Central memory CD8-positive, alpha-beta T cell (primary cell): ENCODE measurements at regions not wholly inside any gene's neighbourhood (a gene's known extent, or its start where the extent isn't known, plus 50 kb on each side); places are given as distances from the start of the nearest gene placed in this dataset.

Experiments used
- ATAC-seq: fragments of 150-1000 bp; cut with Tn5 transposase; replicated peaks from 2 replicates; pipeline ENCODE4 v1.10.0; 2022; ENCODE audit warnings: mild to moderate bottlenecking, moderate FRiP score, moderate number of reproducible peaks; ENCODE audit not compliant: poor library complexity, severe bottlenecking; ENCODE audit errors: extremely low read depth
- DNase-seq, 2 donors: peaks; one replicate each; pipeline ENCODE4 v3.0.0; 2021; ENCODE audit warnings: low spot score in 2 of 2
- H3K27ac Mint-ChIP-seq: one replicate; pipeline ENCODE4 v1.8.0; 2022; ENCODE audit warnings: low read depth, mild to moderate bottlenecking, moderate library complexity, mixed read lengths
- H3K27me3 Mint-ChIP-seq: one replicate; pipeline ENCODE4 v1.8.0; 2022; ENCODE audit warnings: mixed read lengths
- H3K36me3 Mint-ChIP-seq: one replicate; pipeline ENCODE4 v1.8.0; 2022; ENCODE audit warnings: mild to moderate bottlenecking, moderate library complexity, mixed read lengths; ENCODE audit not compliant: insufficient read depth
- H3K4me1 Mint-ChIP-seq: one replicate; pipeline ENCODE4 v1.8.0; 2022; ENCODE audit warnings: mixed read lengths
- H3K4me3 Mint-ChIP-seq: one replicate; pipeline ENCODE4 v1.8.0; 2022; ENCODE audit warnings: mild to moderate bottlenecking, moderate library complexity, mixed read lengths
- H3K9me3 Mint-ChIP-seq: one replicate; pipeline ENCODE4 v1.8.0; 2022; ENCODE audit warnings: mixed read lengths

GRCh38 chr2:37554155-37554510, 117.3 kb downstream of the CDC42EP3 start:
- Mint-ChIP-seq H3K36me3 (no peaks in the 10 kb centered on the region), H3K4me3 (no peak overlapping the region), H3K4me1 (peaks cover 19% of the 10 kb centered on the region), H3K9me3 (no peaks in the 10 kb centered on the region), H3K27ac (no peak overlapping the region), H3K27me3 (no peaks in the 10 kb centered on the region)
- DNase-seq (no peak), ATAC-seq (no peak)

GRCh38 chr2:37554687-37555086, 116.8 kb downstream of the CDC42EP3 start:
- Mint-ChIP-seq H3K4me3 (no peak overlapping the region), H3K36me3 (no peaks in the 10 kb centered on the region), H3K4me1 (peaks cover 18% of the 10 kb centered on the region), H3K9me3 (no peaks in the 10 kb centered on the region), H3K27ac (no peak overlapping the region), H3K27me3 (no peaks in the 10 kb centered on the region)
- DNase-seq (no peak), ATAC-seq (no peak)

- Mint-ChIP-seq H3K9me3 (no peaks in the 10 kb centered on the region), H3K27ac (no peak overlapping the region), H3K36me3 (no peaks in the 10 kb centered on the region), H3K27me3 (no peaks in the 10 kb centered on the region), H3K4me1 (peaks cover 11% of the 10 kb centered on the region), H3K4me3 (no peak overlapping the region)
- ATAC-seq (peak; percentile 80), DNase-seq (no peak)
These were observed 116.0 kb downstream of the CDC42EP3 start for GRCh38 chr2:37555457-37555856.

- DNase-seq (no peak), ATAC-seq (no peak)
- H3K27ac Mint-ChIP-seq = no peak overlapping the region
- peaks cover 10% of the 10 kb centered on the region for H3K4me1 Mint-ChIP-seq
- H3K27me3 Mint-ChIP-seq = no peaks in the 10 kb centered on the region
- no peaks in the 10 kb centered on the region for H3K36me3 Mint-ChIP-seq
- no peaks in the 10 kb centered on the region for H3K9me3 Mint-ChIP-seq
- H3K4me3 Mint-ChIP-seq = no peak overlapping the region
These were observed 115.2 kb downstream of the CDC42EP3 start for GRCh38 chr2:37556256-37556655.

GRCh38 chr2:37558623-37559022, 112.8 kb downstream of the CDC42EP3 start:
- Mint-ChIP-seq H3K4me1 (peaks cover 5% of the 10 kb centered on the region), H3K4me3 (no peak overlapping the region), H3K9me3 (no peaks in the 10 kb centered on the region), H3K27ac (peak overlapping the region; percentile 14), H3K36me3 (no peaks in the 10 kb centered on the region), H3K27me3 (no peaks in the 10 kb centered on the region)
- DNase-seq (no peak), ATAC-seq (no peak)

- ATAC-seq (no peak), DNase-seq (no peak)
- no peaks in the 10 kb centered on the region for H3K27me3 Mint-ChIP-seq
- no peak overlapping the region for H3K27ac Mint-ChIP-seq
- H3K4me3 Mint-ChIP-seq = no peak overlapping the region
- H3K36me3 Mint-ChIP-seq = no peaks in the 10 kb centered on the region
- H3K4me1 Mint-ChIP-seq = peaks cover 5% of the 10 kb centered on the region
- H3K9me3 Mint-ChIP-seq = no peaks in the 10 kb centered on the region
These were observed 111.1 kb downstream of the CDC42EP3 start for GRCh38 chr2:37560241-37560848.

- ATAC-seq = no peak
- no peak for DNase-seq
- Mint-ChIP-seq H3K4me3 (no peak overlapping the region), H3K4me1 (peaks cover 5% of the 10 kb centered on the region), H3K36me3 (no peaks in the 10 kb centered on the region), H3K9me3 (no peaks in the 10 kb centered on the region), H3K27ac (no peak overlapping the region), H3K27me3 (no peaks in the 10 kb centered on the region)
These were observed 110.4 kb downstream of the CDC42EP3 start for GRCh38 chr2:37560863-37561614.

GRCh38 chr2:37561615-37562569, 109.5 kb downstream of the CDC42EP3 start:
- H3K27ac Mint-ChIP-seq = no peak overlapping the region
- peak; percentile 54 for ATAC-seq

GRCh38 chr2:37563375-37564015, 107.9 kb downstream of the CDC42EP3 start:
- H3K27ac Mint-ChIP-seq = no peak overlapping the region
- no peak for ATAC-seq
- no peaks in the 10 kb centered on the region for H3K36me3 Mint-ChIP-seq
- H3K4me3 Mint-ChIP-seq = no peak overlapping the region
- no peaks in the 10 kb centered on the region for H3K9me3 Mint-ChIP-seq
- no peaks in the 10 kb centered on the region for H3K27me3 Mint-ChIP-seq
- peaks cover 16% of the 10 kb centered on the region for H3K4me1 Mint-ChIP-seq
- DNase-seq = no peak

More at GRCh38 chr2:37561615-37562569, 109.5 kb downstream of the CDC42EP3 start:
- peaks cover 9% of the 10 kb centered on the region for H3K4me1 Mint-ChIP-seq
- H3K4me3 Mint-ChIP-seq = no peak overlapping the region
- no peaks in the 10 kb centered on the region for H3K36me3 Mint-ChIP-seq
- H3K9me3 Mint-ChIP-seq = no peaks in the 10 kb centered on the region
- H3K27me3 Mint-ChIP-seq = no peaks in the 10 kb centered on the region
- DNase-seq = no peak

GRCh38 chr2:37564356-37564755, 107.1 kb downstream of the CDC42EP3 start:
- DNase-seq (no peak), ATAC-seq (no peak)
- H3K27ac Mint-ChIP-seq = no peak overlapping the region
- no peaks in the 10 kb centered on the region for H3K27me3 Mint-ChIP-seq
- H3K4me1 Mint-ChIP-seq = peaks cover 19% of the 10 kb centered on the region
- no peaks in the 10 kb centered on the region for H3K9me3 Mint-ChIP-seq
- no peak overlapping the region for H3K4me3 Mint-ChIP-seq
- H3K36me3 Mint-ChIP-seq = no peaks in the 10 kb centered on the region

GRCh38 chr2:37566517-37566981, 104.9 kb downstream of the CDC42EP3 start:
- H3K27me3 Mint-ChIP-seq = no peaks in the 10 kb centered on the region
- DNase-seq (no peak), ATAC-seq (no peak)
- no peak overlapping the region for H3K4me3 Mint-ChIP-seq
- no peak overlapping the region for H3K27ac Mint-ChIP-seq
- H3K9me3 Mint-ChIP-seq = no peaks in the 10 kb centered on the region
- no peaks in the 10 kb centered on the region for H3K36me3 Mint-ChIP-seq
- peaks cover 19% of the 10 kb centered on the region for H3K4me1 Mint-ChIP-seq

GRCh38 chr2:37568565-37568964, 102.9 kb downstream of the CDC42EP3 start:
- Mint-ChIP-seq H3K4me1 (peaks cover 19% of the 10 kb centered on the region), H3K27ac (peak overlapping the region; percentile 76), H3K9me3 (no peaks in the 10 kb centered on the region), H3K36me3 (no peaks in the 10 kb centered on the region), H3K27me3 (no peaks in the 10 kb centered on the region), H3K4me3 (no peak overlapping the region)
- ATAC-seq (no peak), DNase-seq (no peak)
